WTC11 (cell line): ENCODE measurements at regions not wholly inside any gene's neighbourhood (a gene's known extent, or its start where the extent isn't known, plus 50 kb on each side); places are given as distances from the start of the nearest gene placed in this dataset.
A peak's percentile ranks its signal among the peaks of the same experiment; 100 is the strongest.

Experiments
- ATAC-seq: fragments of 200-7000 bp; cut with Tn5 transposase; 2 replicates; pipeline ENCODE4 v1.10.0; 2021; ENCODE audit warnings: mild to moderate bottlenecking, moderate library complexity
- CTCF ChIA-PET: fragments of 300-600 bp; sonication (Branson Sonifier 250); formaldehyde crosslinking; loops from one replicate; lab custom pipeline; 2021; ENCODE audit warnings: antibody characterized with exemption; lab: Charles Lee
- POLR2A ChIA-PET: fragments of 350-600 bp; sonication (Branson Sonifier 250); formaldehyde crosslinking; loops from one replicate; lab custom pipeline; 2021; ENCODE audit warnings: antibody characterized with exemption; lab: Charles Lee
- DNase-seq: peaks from one replicate; pipeline ENCODE4 v3.0.0; 2021; ENCODE audit warnings: low spot score
- H3K27ac Mint-ChIP-seq: 2 replicates; pipeline ENCODE4 v1.8.0; 2021; ENCODE audit warnings: mixed read lengths
- H3K27me3 Mint-ChIP-seq: 2 replicates; pipeline ENCODE4 v1.8.0; 2021; ENCODE audit warnings: low read depth, mild to moderate bottlenecking, moderate library complexity, mixed read lengths
- H3K36me3 Mint-ChIP-seq: 2 replicates; pipeline ENCODE4 v1.8.0; 2021; ENCODE audit warnings: mixed read lengths
- H3K4me1 Mint-ChIP-seq: 2 replicates; pipeline ENCODE4 v1.8.0; 2022; ENCODE audit warnings: mixed read lengths
- H3K4me3 Mint-ChIP-seq: 2 replicates; pipeline ENCODE4 v1.8.0; 2021; ENCODE audit warnings: mild to moderate bottlenecking, moderate library complexity, mixed read lengths
- H3K9me3 Mint-ChIP-seq: 2 replicates; pipeline ENCODE4 v1.8.0; 2021; ENCODE audit warnings: mixed read lengths
- AFF4 ChIP-seq: sonication (generic); formaldehyde crosslinking; IDR thresholded peaks from 2 replicates; pipeline ENCODE4 v1.8.1; 2023; ENCODE audit warnings: mild to moderate bottlenecking, missing genetic modification reagents, borderline replicate concordance
- AR ChIP-seq: fragments of 250-450 bp; sonication (Bioruptor Pico); IDR thresholded peaks from 2 replicates; pipeline ENCODE4 v1.9.0; 2021; ENCODE audit warnings: mild to moderate bottlenecking
- CDX4 ChIP-seq: fragments of 250-450 bp; sonication (Bioruptor Pico); IDR thresholded peaks from 2 replicates; pipeline ENCODE4 v1.9.0; 2021; ENCODE audit warnings: moderate library complexity, mild to moderate bottlenecking, inconsistent platforms, borderline replicate concordance
- CREB1 ChIP-seq: sonication (generic); formaldehyde crosslinking; IDR thresholded peaks from 2 replicates; pipeline ENCODE4 v1.8.0; 2023; ENCODE audit warnings: mild to moderate bottlenecking, missing genetic modification reagents
- CTCF ChIP-seq: fragments of 200-600 bp; IDR thresholded peaks from 2 replicates; pipeline ENCODE4 v1.8.0; 2022; ENCODE audit warnings: antibody characterized with exemption
- E2F1 ChIP-seq: sonication (generic); formaldehyde crosslinking; IDR thresholded peaks from 2 replicates; pipeline ENCODE4 v1.8.0; 2022; ENCODE audit warnings: mild to moderate bottlenecking, missing genetic modification reagents
- ETV6 ChIP-seq: sonication (generic); formaldehyde crosslinking; IDR thresholded peaks from 2 replicates; pipeline ENCODE4 v1.8.1; 2022; ENCODE audit warnings: mild to moderate bottlenecking, missing genetic modification reagents
- FOXJ3 ChIP-seq: sonication (generic); formaldehyde crosslinking; IDR thresholded peaks from 2 replicates; pipeline ENCODE4 v1.9.0; 2021; ENCODE audit warnings: missing genetic modification reagents, mild to moderate bottlenecking, borderline replicate concordance
- MYBL2 ChIP-seq: sonication (generic); formaldehyde crosslinking; IDR thresholded peaks from 2 replicates; pipeline ENCODE4 v1.8.1; 2023; ENCODE audit warnings: mild to moderate bottlenecking, moderate library complexity, missing genetic modification reagents
- NFE2L1 ChIP-seq: sonication (generic); formaldehyde crosslinking; IDR thresholded peaks from 2 replicates; pipeline ENCODE4 v1.8.1; 2023; ENCODE audit warnings: missing genetic modification reagents
- NR3C1 ChIP-seq: sonication (generic); formaldehyde crosslinking; conservative IDR thresholded peaks from 2 replicates; pipeline ENCODE4 v1.8.1; 2023; ENCODE audit warnings: low read depth, mild to moderate bottlenecking, missing genetic modification reagents
- SMAD4 ChIP-seq: sonication (generic); formaldehyde crosslinking; IDR thresholded peaks from 2 replicates; pipeline ENCODE4 v1.8.0; 2022; ENCODE audit warnings: mild to moderate bottlenecking, missing genetic modification reagents
- USF2 ChIP-seq: sonication (generic); formaldehyde crosslinking; IDR thresholded peaks from 2 replicates; pipeline ENCODE4 v1.8.1; 2023; ENCODE audit warnings: mild to moderate bottlenecking, missing genetic modification reagents, moderate library complexity
- ZNF263 ChIP-seq: sonication (generic); formaldehyde crosslinking; IDR thresholded peaks from 2 replicates; pipeline ENCODE4 v1.8.1; 2022; ENCODE audit warnings: low read depth, mild to moderate bottlenecking, moderate library complexity, missing genetic modification reagents
- TF ChIP-seq, protein P1 (sequence below): sonication (generic); formaldehyde crosslinking; IDR thresholded peaks from 2 replicates; pipeline ENCODE4 v1.8.1; 2022; ENCODE audit warnings: mild to moderate bottlenecking, missing genetic modification reagents, moderate library complexity, borderline replicate concordance
- TF ChIP-seq, protein P2 (sequence below): fragments of 250-450 bp; sonication (Bioruptor Pico); conservative IDR thresholded peaks from 2 replicates; pipeline ENCODE4 v1.9.0; 2021; ENCODE audit warnings: mild to moderate bottlenecking
- TF ChIP-seq, protein P3 (sequence below): sonication (generic); formaldehyde crosslinking; IDR thresholded peaks from 2 replicates; pipeline ENCODE4 v1.8.1; 2023; ENCODE audit warnings: mild to moderate bottlenecking, missing genetic modification reagents
- TF ChIP-seq, protein P4 (sequence below): sonication (generic); formaldehyde crosslinking; IDR thresholded peaks from 2 replicates; pipeline ENCODE4 v1.8.0; 2022; ENCODE audit warnings: mild to moderate bottlenecking, missing genetic modification reagents

DNA sequence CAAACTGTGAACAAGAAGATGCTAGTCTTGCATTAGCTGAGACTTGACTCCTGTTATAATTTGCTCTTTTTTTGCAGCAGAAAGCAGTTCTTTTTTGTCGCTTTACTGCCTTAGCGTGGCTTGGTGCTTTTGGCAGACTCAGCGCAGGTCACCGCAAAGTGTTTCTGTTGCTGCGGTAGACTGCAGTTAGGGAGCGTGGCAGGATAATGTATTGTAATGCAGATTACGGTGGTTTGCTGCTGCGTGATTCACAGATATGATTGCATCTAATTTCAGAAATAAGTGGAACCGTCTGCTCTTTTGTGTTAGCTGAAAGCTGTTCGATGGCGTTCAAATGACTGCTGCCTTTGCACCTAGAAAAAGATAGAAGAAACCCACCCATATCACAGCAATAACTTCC lies 131.6 kb upstream of the SATB2 start:
- Mint-ChIP-seq H3K4me1 (peaks cover 27% of the 10 kb centered on the region), H3K9me3 (no peaks in the 10 kb centered on the region), H3K27me3 (peaks cover 2% of the 10 kb centered on the region), H3K27ac (no peak overlapping the region), H3K4me3 (no peak overlapping the region), H3K36me3 (no peaks in the 10 kb centered on the region)
- ChIA-PET POLR2A (interaction anchor here (0.6 kb wide), 1 partner anchor 37 kb away, joined by 8 read pairs; no protein-coding TSS in a partner anchor), CTCF (interaction anchor here (1.5 kb wide), 1 partner anchor 17 kb away, joined by 4 read pairs; no protein-coding TSS in a partner anchor)
- TF ChIP-seq ZNF263 (CRISPR knock-in tag) (no peak), CTCF (no peak), AR (CRISPR knock-in tag) (no peak), NFE2L1 (CRISPR knock-in tag) (no peak), NR3C1 (CRISPR knock-in tag) (no peak), USF2 (CRISPR knock-in tag) (no peak), CREB1 (no peak), SMAD4 (CRISPR knock-in tag) (no peak), CDX4 (no peak), MYBL2 (no peak)
- TF ChIP-seq, protein P1, sequence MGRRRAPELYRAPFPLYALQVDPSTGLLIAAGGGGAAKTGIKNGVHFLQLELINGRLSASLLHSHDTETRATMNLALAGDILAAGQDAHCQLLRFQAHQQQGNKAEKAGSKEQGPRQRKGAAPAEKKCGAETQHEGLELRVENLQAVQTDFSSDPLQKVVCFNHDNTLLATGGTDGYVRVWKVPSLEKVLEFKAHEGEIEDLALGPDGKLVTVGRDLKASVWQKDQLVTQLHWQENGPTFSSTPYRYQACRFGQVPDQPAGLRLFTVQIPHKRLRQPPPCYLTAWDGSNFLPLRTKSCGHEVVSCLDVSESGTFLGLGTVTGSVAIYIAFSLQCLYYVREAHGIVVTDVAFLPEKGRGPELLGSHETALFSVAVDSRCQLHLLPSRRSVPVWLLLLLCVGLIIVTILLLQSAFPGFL (CRISPR knock-in tag): no peak
- TF ChIP-seq, protein P2, sequence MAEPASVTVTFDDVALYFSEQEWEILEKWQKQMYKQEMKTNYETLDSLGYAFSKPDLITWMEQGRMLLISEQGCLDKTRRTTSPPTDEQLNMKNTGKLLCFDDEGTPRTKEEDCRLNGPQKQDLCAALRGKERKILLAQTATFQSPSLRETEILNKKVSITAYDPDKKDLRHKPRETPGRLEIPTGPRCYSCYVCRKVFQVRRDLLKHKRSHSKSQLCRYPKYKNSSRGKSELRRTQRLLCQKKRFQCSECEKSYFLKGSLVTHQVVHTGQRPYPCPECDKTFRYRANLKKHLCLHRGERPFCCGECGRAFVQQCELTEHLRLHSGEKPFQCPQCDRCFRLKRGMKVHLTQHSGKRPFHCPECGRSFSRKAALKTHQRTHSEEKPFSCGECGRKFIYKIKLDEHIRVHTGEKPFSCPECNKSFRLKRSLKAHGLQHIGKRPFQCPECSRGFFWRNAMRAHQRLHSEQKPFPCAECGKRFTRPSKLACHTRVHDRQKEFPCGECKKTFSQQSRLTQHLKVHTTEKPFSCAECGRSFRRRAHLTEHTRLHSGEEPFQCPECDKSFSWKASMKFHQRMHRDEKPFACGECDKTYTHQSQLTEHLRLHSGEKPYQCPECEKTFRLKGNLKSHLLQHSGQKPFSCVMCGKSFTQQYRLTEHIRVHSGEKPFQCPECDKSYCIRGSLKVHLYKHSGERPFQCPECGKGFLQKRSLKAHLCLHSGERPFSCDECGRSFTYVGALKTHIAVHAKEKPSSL (CRISPR knock-in tag): no peak
- TF ChIP-seq, protein P3, sequence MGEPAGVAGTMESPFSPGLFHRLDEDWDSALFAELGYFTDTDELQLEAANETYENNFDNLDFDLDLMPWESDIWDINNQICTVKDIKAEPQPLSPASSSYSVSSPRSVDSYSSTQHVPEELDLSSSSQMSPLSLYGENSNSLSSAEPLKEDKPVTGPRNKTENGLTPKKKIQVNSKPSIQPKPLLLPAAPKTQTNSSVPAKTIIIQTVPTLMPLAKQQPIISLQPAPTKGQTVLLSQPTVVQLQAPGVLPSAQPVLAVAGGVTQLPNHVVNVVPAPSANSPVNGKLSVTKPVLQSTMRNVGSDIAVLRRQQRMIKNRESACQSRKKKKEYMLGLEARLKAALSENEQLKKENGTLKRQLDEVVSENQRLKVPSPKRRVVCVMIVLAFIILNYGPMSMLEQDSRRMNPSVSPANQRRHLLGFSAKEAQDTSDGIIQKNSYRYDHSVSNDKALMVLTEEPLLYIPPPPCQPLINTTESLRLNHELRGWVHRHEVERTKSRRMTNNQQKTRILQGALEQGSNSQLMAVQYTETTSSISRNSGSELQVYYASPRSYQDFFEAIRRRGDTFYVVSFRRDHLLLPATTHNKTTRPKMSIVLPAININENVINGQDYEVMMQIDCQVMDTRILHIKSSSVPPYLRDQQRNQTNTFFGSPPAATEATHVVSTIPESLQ: no peak
- no peak for DNase-seq
- peak; percentile 56; the same call in 1 of the 2 replicates for ATAC-seq

DNA sequence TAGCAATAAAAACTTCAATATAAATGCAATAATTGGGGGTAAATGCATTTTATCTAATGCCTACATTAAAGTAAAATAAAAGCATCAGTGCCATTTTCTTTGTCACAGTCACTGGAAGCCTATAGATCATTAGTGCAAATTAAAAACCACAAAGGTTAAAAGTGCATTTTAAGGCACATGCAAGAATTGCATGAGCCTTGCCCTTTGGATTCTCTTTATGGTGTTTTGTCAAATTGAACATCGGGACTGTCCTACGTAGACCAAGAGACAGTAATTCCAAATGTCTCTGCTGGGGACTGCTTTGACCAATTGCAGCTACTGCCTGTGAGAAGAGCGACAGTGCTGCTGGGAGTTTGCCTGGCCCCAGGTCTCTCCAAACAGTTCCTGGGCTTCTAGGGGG lies 130.3 kb upstream of the SATB2 start:
- CTCF ChIA-PET: interaction anchor here (1.5 to 2.6 kb wide), 2 partner anchors 9 to 18 kb away, joined by 4 to 11 read pairs; no protein-coding TSS in a partner anchor
- H3K36me3 Mint-ChIP-seq: no peaks in the 10 kb centered on the region
- H3K9me3 Mint-ChIP-seq: no peaks in the 10 kb centered on the region
- no peak overlapping the region for H3K4me3 Mint-ChIP-seq
- ATAC-seq (0 out of 2 replicates have a peak, but pooled peaks have one; percentile 38), DNase-seq (no peak)
- POLR2A ChIA-PET: no interaction called here
- H3K27me3 Mint-ChIP-seq: peaks cover 2% of the 10 kb centered on the region
- TF ChIP-seq E2F1 (CRISPR knock-in tag) (no peak), FOXJ3 (CRISPR knock-in tag) (no peak), ETV6 (CRISPR knock-in tag) (no peak), AFF4 (CRISPR knock-in tag) (no peak)
- TF ChIP-seq, protein P4, sequence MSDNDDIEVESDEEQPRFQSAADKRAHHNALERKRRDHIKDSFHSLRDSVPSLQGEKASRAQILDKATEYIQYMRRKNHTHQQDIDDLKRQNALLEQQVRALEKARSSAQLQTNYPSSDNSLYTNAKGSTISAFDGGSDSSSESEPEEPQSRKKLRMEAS (CRISPR knock-in tag): no peak
- H3K27ac Mint-ChIP-seq: no peak overlapping the region
- H3K4me1 Mint-ChIP-seq: peaks cover 27% of the 10 kb centered on the region
